K562 (cell line): ENCODE measurements at regions not wholly inside any gene's neighbourhood (a gene's known extent, or its start where the extent isn't known, plus 50 kb on each side); places are given as distances from the start of the nearest gene placed in this dataset.

Experiments used
- ATAC-seq: fragments of 200-7000 bp; cut with Tn5 transposase; 3 replicates; pipeline ENCODE4 v1.9.1; 2020; ENCODE audit warnings: moderate library complexity
- BruUV-seq: library from RNA; stranded (reverse); fragments of 400-500 nt; replicated peaks from 2 replicates; lab custom pipeline; 2021; lab: Mats Ljungman, UMichigan
- CTCF ChIA-PET: fragments of 300-600 bp; formaldehyde crosslinking; extraction: SDS; loops from one replicate; lab custom pipeline; 2021; ENCODE audit warnings: low intra/inter-chr PET ratio; lab: Yijun Ruan, JAX
- POLR2A ChIA-PET: fragments of 300-600, 350-650 bp; sonication (Branson Sonifier 250); formaldehyde crosslinking; extraction: SDS; loops from one replicate; lab custom pipeline; 2021; ENCODE audit warnings: antibody characterized with exemption, inconsistent platforms; lab: Yijun Ruan, JAX
- DNase-seq, 4 experiments: peaks; one replicate each; pipeline versions ENCODE4 v3.0.0 to v3.0.0-alpha.2; 2011 to 2018; ENCODE audit warnings: low spot score in 3 of 4, mixed read lengths in 3 of 4; ENCODE audit errors: extremely low read depth in 1 of 4
- FAIRE-seq: peaks from 2 replicates; lab custom pipeline; 2011; peaks lifted over from hg19 to GRCh38; lab: Jason Lieb, UNC
- H2AFZ ChIP-seq: 2 replicates; pipeline ENCODE4 v1.6.0; 2011; ENCODE audit warnings: low read depth, low read length, control low read depth, inconsistent platforms
- H3K27ac ChIP-seq: fragments of 200-600 bp; 3 replicates; pipeline ENCODE4 v1.8.0; 2011; ENCODE audit warnings: low read depth, mild to moderate bottlenecking, control low read depth, inconsistent platforms, low read length, moderate library complexity, mixed read lengths; ENCODE audit errors: extremely low read depth
- H3K27me3 ChIP-seq, 2 experiments: fragments of 300-600 bp in 1 of 2; 2 replicates in 1 of 2; 3 replicates in 1 of 2; pipeline versions ENCODE4 v1.6.0 to v1.8.0; 2011; ENCODE audit warnings: inconsistent platforms in 2 of 2, low read length in 2 of 2, mild to moderate bottlenecking in 1 of 2, mixed read lengths in 1 of 2, moderate library complexity in 1 of 2; ENCODE audit not compliant: control insufficient read depth in 2 of 2, insufficient read depth in 2 of 2
- H3K36me3 ChIP-seq: fragments of 300-600 bp; 3 replicates; pipeline ENCODE4 v1.8.0; 2011; ENCODE audit warnings: mild to moderate bottlenecking, low read length, inconsistent platforms; ENCODE audit not compliant: control insufficient read depth, insufficient read depth
- H3K4me1 ChIP-seq, 2 experiments: fragments of 200-600 bp in 1 of 2; replicated peaks in 1 of 2; 2 replicates in 1 of 2; 3 replicates in 1 of 2; pipeline versions ENCODE4 v1.5.1 to v1.8.0; 2011; ENCODE audit warnings: inconsistent platforms in 2 of 2, low read length in 2 of 2, mild to moderate bottlenecking in 1 of 2, mixed read lengths in 1 of 2, moderate library complexity in 1 of 2; ENCODE audit not compliant: control insufficient read depth in 2 of 2, insufficient read depth in 2 of 2
- H3K4me2 ChIP-seq: 2 replicates; pipeline ENCODE4 v1.6.1; 2011; ENCODE audit warnings: low read length, control low read depth, inconsistent platforms, mixed read lengths; ENCODE audit not compliant: insufficient read depth
- H3K4me3 ChIP-seq: fragments of 200-600 bp; sonication (generic), shearing (Covaris generic); 2 replicates; pipeline ENCODE4 v1.5.1; 2016; ENCODE audit warnings: control low read depth, inconsistent platforms
- H3K79me2 ChIP-seq: fragments of 200-600 bp; 3 replicates; pipeline ENCODE4 v1.8.0; 2011; ENCODE audit warnings: low read length, inconsistent platforms; ENCODE audit not compliant: control insufficient read depth, insufficient read depth
- H3K9ac ChIP-seq, 2 experiments: 2 replicates each; pipeline versions ENCODE4 v1.6.0 to v1.6.1; 2011; ENCODE audit warnings: low read depth in 2 of 2, low read length in 2 of 2, control low read depth in 1 of 2, inconsistent platforms in 1 of 2, mild to moderate bottlenecking in 1 of 2, mixed read lengths in 1 of 2; ENCODE audit not compliant: insufficient read depth in 1 of 2
- H3K9me1 ChIP-seq: one replicate; pipeline ENCODE4 v1.6.0; 2011; ENCODE audit warnings: inconsistent platforms, mild to moderate bottlenecking, low read length, moderate library complexity; ENCODE audit not compliant: control insufficient read depth, insufficient read depth
- H3K9me3 ChIP-seq: replicated peaks from 2 replicates; pipeline ENCODE4 v1.5.1; 2011; ENCODE audit warnings: low read depth, low read length, inconsistent platforms; ENCODE audit not compliant: control insufficient read depth, insufficient read depth
- H4K20me1 ChIP-seq: replicated peaks from 2 replicates; pipeline ENCODE4 v1.6.1; 2011; ENCODE audit warnings: low read length, inconsistent platforms, mixed read lengths; ENCODE audit not compliant: control insufficient read depth, insufficient read depth
- MBD1 ChIP-seq: fragments of 250-450 bp; sonication (Bioruptor Pico); IDR thresholded peaks from 2 replicates; pipeline ENCODE4 v1.8.0; 2022; ENCODE audit warnings: inconsistent platforms
- ZBTB11 ChIP-seq, 3 experiments: fragments of 200-800 bp in 1 of 3; fragments of 250-450 bp in 1 of 3; fragments of 450-650 bp in 1 of 3; sonication (Bioruptor Pico) in 1 of 3; sonication (Bioruptor generic) in 1 of 3; formaldehyde crosslinking in 1 of 3; IDR thresholded peaks; 2 replicates each; pipeline versions ENCODE4 v1.6.1 to v1.8.0; 2016 to 2022; ENCODE audit warnings: mild to moderate bottlenecking in 2 of 3, missing genetic modification characterization in 2 of 3, missing compliant biosample characterization in 1 of 3, moderate library complexity in 1 of 3
- ZNF699 ChIP-seq: fragments of 250-450 bp; sonication (Bioruptor Pico); IDR thresholded peaks from 2 replicates; pipeline ENCODE4 v1.8.0; 2021; ENCODE audit warnings: mild to moderate bottlenecking, moderate library complexity; ENCODE audit not compliant: insufficient replicate concordance
- WGBS: fragments of 100-300 bp; shearing (Covaris generic); methylation state at CpG from one replicate; pipeline ENCODE4 v1.1.6; 2016; ENCODE audit warnings: low coverage, mixed read lengths; ENCODE audit not compliant: insufficient coverage; ENCODE audit errors: missing lambda C conversion rate; 5-methylcytosine and 5-hydroxymethylcytosine counted together
- in situ Hi-C: fragments of 300-500 bp; cut with MboI; formaldehyde crosslinking; loops from 4 replicates; pipeline ENCODE4 v1.15.0; 2018; ENCODE audit warnings: inconsistent platforms, mixed read lengths
- intact Hi-C: fragments of 100-400 bp; cut with micrococcal nuclease; formaldehyde crosslinking; loops from 2 replicates; pipeline ENCODE4 v1.14.2; 2022

GRCh38 chr2:116489944-116490343 is 1324.5 kb upstream of the DDX18 start:
- no TSS peak for BruUV-seq

More at GRCh38 chr2:116489944-116490343, 1324.5 kb upstream of the DDX18 start:
- ATAC-seq = no peak
- TF ChIP-seq ZNF699 (CRISPR knock-in tag) = no peak
- TF ChIP-seq ZBTB11 (CRISPR knock-in tag; IDR thresholded peaks at IDR 0.05) = no peak
- no peak for TF ChIP-seq MBD1 (CRISPR knock-in tag)
- ChIA-PET POLR2A (no interaction called here), CTCF (no interaction called here)
- Histone ChIP-seq H3K27ac (no peak overlapping the region), H3K4me2 (no peak overlapping the region), H2AFZ (no peak overlapping the region), H3K9ac (no peak overlapping the region), H3K9me3 (0 out of 2 replicates have a peak, but pooled peaks cover 1% of the 10 kb centered on the region), H3K9me1 (no peaks in the 10 kb centered on the region), H3K79me2 (no peaks in the 10 kb centered on the region), H3K4me1 (no peaks in the 10 kb centered on the region), H3K36me3 (no peaks in the 10 kb centered on the region), H3K4me3 (no peak overlapping the region), H3K27me3 (no peaks in the 10 kb centered on the region), H4K20me1 (no peaks in the 10 kb centered on the region)
- in situ Hi-C loops (no loop called here), intact Hi-C loops (no loop called here)
- 8% methylated on average over 1 of the region's 1 CpG for WGBS
- FAIRE-seq = no peak
- DNase-seq = no peak
